ENCODE measurements at regions not wholly inside any gene's neighbourhood (a gene's known extent, or its start where the extent isn't known, plus 50 kb on each side); places are given as distances from the start of the nearest gene placed in this dataset.

DNA sequence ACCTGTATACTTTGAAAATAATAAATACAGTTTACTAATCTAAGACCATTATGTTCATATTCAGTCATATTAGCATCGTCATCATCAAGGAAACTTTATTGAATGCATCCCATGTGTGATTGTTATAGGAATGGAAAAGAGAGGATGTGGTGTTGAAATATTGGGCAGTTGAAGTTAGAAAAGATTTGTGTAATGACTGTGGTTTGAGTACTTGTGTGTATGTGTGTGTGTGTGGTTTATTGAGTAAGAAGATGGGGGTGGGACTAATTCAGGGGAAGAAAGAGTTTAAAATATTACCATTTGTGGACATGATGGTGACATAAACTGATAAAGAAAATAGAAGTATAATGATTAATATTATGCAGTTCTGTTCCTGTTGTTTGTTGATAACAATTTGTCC, 238.7 kb upstream of the SEL1L start:
- no peak for DNase-seq (ENCODE audit: low spot score)
- Mint-ChIP-seq H3K4me1 (no peaks in the 10 kb centered on the region; the same call in 1 of the 2 replicates), H3K9me3 (peaks cover 7% of the 10 kb centered on the region), H3K4me3 (no peak overlapping the region), H3K27me3 (ENCODE audit: low read depth) (peaks cover 17% of the 10 kb centered on the region), H3K36me3 (no peaks in the 10 kb centered on the region), H3K27ac (no peak overlapping the region)
- CTCF ChIA-PET, result no interaction called here
- TF ChIP-seq JUN (CRISPR knock-in tag; IDR thresholded peaks at IDR 0.05), result no peak
- no peak for TF ChIP-seq ZNF396 (CRISPR knock-in tag; IDR thresholded peaks at IDR 0.05; ENCODE audit: borderline replicate concordance)
- no peak for TF ChIP-seq CREB1 (CRISPR knock-in tag; IDR thresholded peaks at IDR 0.05)
- TF ChIP-seq, protein P1, sequence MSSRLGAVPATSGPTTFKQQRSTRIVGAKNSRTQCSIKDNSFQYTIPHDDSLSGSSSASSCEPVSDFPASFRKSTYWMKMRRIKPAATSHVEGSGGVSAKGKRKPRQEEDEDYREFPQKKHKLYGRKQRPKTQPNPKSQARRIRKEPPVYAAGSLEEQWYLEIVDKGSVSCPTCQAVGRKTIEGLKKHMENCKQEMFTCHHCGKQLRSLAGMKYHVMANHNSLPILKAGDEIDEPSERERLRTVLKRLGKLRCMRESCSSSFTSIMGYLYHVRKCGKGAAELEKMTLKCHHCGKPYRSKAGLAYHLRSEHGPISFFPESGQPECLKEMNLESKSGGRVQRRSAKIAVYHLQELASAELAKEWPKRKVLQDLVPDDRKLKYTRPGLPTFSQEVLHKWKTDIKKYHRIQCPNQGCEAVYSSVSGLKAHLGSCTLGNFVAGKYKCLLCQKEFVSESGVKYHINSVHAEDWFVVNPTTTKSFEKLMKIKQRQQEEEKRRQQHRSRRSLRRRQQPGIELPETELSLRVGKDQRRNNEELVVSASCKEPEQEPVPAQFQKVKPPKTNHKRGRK (CRISPR knock-in tag; IDR thresholded peaks at IDR 0.05; ENCODE audit: borderline replicate concordance), result no peak
- no peak for TF ChIP-seq ATF3 (CRISPR knock-in tag; conservative IDR thresholded peaks at IDR 0.05)
- TF ChIP-seq NR3C1 (CRISPR knock-in tag; conservative IDR thresholded peaks at IDR 0.05; ENCODE audit: low read depth), result no peak
- no peak for TF ChIP-seq SMAD4 (CRISPR knock-in tag; IDR thresholded peaks at IDR 0.05)
- TF ChIP-seq, protein P2, sequence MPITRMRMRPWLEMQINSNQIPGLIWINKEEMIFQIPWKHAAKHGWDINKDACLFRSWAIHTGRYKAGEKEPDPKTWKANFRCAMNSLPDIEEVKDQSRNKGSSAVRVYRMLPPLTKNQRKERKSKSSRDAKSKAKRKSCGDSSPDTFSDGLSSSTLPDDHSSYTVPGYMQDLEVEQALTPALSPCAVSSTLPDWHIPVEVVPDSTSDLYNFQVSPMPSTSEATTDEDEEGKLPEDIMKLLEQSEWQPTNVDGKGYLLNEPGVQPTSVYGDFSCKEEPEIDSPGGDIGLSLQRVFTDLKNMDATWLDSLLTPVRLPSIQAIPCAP (CRISPR knock-in tag; IDR thresholded peaks at IDR 0.05), result no peak
- TF ChIP-seq FOXP4 (CRISPR knock-in tag; IDR thresholded peaks at IDR 0.05), result no peak
- POLR2A ChIA-PET, result no interaction called here
- no peak for ATAC-seq

DNA sequence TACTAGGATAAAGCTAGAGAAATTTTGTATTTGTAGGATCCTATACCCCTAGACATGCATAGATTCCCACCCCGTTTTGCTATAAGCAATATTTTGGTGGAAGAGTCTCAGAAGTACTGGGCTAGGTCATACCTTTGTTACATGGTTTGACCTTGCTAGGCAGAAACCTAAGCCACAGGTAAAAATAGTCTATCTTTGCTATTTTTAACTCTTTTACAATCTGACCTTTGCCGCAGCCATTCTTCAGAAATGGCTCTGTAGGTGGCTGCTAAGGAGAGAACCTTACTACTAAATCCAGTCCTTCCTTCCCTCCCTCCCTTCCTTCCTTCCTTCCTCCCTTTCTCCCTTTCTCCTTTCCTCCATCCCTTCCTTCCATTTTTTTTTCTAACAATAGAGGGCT, 242.9 kb upstream of the SEL1L start:
- H3K27me3 Mint-ChIP-seq (ENCODE audit: low read depth), result peaks cover 56% of the 10 kb centered on the region
- ChIA-PET POLR2A (no interaction called here), CTCF (no interaction called here)
- H3K27ac Mint-ChIP-seq, result no peak overlapping the region
- H3K4me1 Mint-ChIP-seq, result no peaks in the 10 kb centered on the region; the same call in 1 of the 2 replicates
- no peak for ATAC-seq
- peaks cover 8% of the 10 kb centered on the region for H3K9me3 Mint-ChIP-seq
- H3K36me3 Mint-ChIP-seq, result no peaks in the 10 kb centered on the region
- no peak overlapping the region for H3K4me3 Mint-ChIP-seq
- DNase-seq (ENCODE audit: low spot score), result no peak
- TF ChIP-seq, protein P3, sequence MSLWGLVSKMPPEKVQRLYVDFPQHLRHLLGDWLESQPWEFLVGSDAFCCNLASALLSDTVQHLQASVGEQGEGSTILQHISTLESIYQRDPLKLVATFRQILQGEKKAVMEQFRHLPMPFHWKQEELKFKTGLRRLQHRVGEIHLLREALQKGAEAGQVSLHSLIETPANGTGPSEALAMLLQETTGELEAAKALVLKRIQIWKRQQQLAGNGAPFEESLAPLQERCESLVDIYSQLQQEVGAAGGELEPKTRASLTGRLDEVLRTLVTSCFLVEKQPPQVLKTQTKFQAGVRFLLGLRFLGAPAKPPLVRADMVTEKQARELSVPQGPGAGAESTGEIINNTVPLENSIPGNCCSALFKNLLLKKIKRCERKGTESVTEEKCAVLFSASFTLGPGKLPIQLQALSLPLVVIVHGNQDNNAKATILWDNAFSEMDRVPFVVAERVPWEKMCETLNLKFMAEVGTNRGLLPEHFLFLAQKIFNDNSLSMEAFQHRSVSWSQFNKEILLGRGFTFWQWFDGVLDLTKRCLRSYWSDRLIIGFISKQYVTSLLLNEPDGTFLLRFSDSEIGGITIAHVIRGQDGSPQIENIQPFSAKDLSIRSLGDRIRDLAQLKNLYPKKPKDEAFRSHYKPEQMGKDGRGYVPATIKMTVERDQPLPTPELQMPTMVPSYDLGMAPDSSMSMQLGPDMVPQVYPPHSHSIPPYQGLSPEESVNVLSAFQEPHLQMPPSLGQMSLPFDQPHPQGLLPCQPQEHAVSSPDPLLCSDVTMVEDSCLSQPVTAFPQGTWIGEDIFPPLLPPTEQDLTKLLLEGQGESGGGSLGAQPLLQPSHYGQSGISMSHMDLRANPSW (CRISPR knock-in tag; conservative IDR thresholded peaks at IDR 0.05; ENCODE audit: low read depth), result no peak
- TF ChIP-seq RELA (CRISPR knock-in tag; IDR thresholded peaks at IDR 0.05; ENCODE audit: borderline replicate concordance) (no peak), ELF4 (CRISPR knock-in tag; IDR thresholded peaks at IDR 0.05; ENCODE audit: low read depth) (no peak), GABPB1 (CRISPR knock-in tag; IDR thresholded peaks at IDR 0.05) (no peak), HMGA2 (CRISPR knock-in tag; IDR thresholded peaks at IDR 0.05) (no peak), NR1H2 (CRISPR knock-in tag; IDR thresholded peaks at IDR 0.05) (no peak), AFF4 (CRISPR knock-in tag; IDR thresholded peaks at IDR 0.05; ENCODE audit: borderline replicate concordance) (no peak), CTCF (IDR thresholded peaks at IDR 0.05) (no peak), NR3C1 (CRISPR knock-in tag; conservative IDR thresholded peaks at IDR 0.05; ENCODE audit: low read depth) (no peak), ZSCAN18 (CRISPR knock-in tag; IDR thresholded peaks at IDR 0.05) (no peak), IRF2 (CRISPR knock-in tag; IDR thresholded peaks at IDR 0.05; ENCODE audit: borderline replicate concordance, low read depth) (no peak)

Data from WTC11 (cell line).